HCT116 (cell line): ENCODE measurements at regions not wholly inside any gene's neighbourhood (a gene's known extent, or its start where the extent isn't known, plus 50 kb on each side); places are given as distances from the start of the nearest gene placed in this dataset.

Experiments
- ATAC-seq: fragments of 200-7000 bp; cut with Tn5 transposase; 2 replicates; pipeline ENCODE4 v1.9.1; 2020; ENCODE audit warnings: mild to moderate bottlenecking, moderate library complexity
- BruUV-seq: library from RNA; stranded (reverse); fragments of 400-500 nt; replicated peaks from 2 replicates; lab custom pipeline; 2021; lab: Mats Ljungman, UMichigan
- CTCF ChIA-PET: fragments of 300-600 bp; sonication (Branson Sonifier 250); formaldehyde crosslinking; loops from one replicate; lab custom pipeline; 2021; ENCODE audit warnings: antibody characterized with exemption; lab: Charles Lee
- POLR2A ChIA-PET: fragments of 300-600, 350-600 bp; sonication (Branson Sonifier 250); formaldehyde crosslinking; loops from one replicate; lab custom pipeline; 2021; ENCODE audit warnings: antibody characterized with exemption; lab: Charles Lee
- RAD21 ChIA-PET, 2 experiments: fragments of 300-600 bp; sonication (Branson Sonifier 250); formaldehyde crosslinking; loops; one replicate each; lab custom pipeline; 2023; ENCODE audit warnings: low total read pairs in 2 of 2; ENCODE audit not compliant: uncharacterized antibody in 2 of 2, unreplicated experiment in 2 of 2, low non-redundant PET in 1 of 2; lab: Charles Lee
- DNase-seq: peaks from one replicate; pipeline ENCODE4 v3.0.0-alpha.2; 2010; ENCODE audit warnings: low read depth, low spot score
- H2AFZ ChIP-seq: fragments of 200-600 bp; shearing (Covaris generic), sonication (generic); 2 replicates; pipeline ENCODE4 v1.6.1; 2017; ENCODE audit warnings: low read depth, mixed run types, mixed read lengths, antibody characterized with exemption, low read length; ENCODE audit not compliant: poor library complexity, severe bottlenecking
- H3K27ac ChIP-seq: 2 replicates; pipeline ENCODE4 v1.5.1; 2012; ENCODE audit warnings: low read depth, low read length
- H3K27me3 ChIP-seq: fragments of 200-600 bp; sonication (generic); 2 replicates; pipeline ENCODE4 v1.6.1; 2016; ENCODE audit warnings: mixed run types, low read length, mixed read lengths; ENCODE audit not compliant: insufficient read depth
- H3K36me3 ChIP-seq, 2 experiments: fragments of 200-500 bp in 1 of 2; fragments of 200-600 bp in 1 of 2; sonication (Bioruptor generic) in 1 of 2; sonication (generic) in 1 of 2; 2 replicates each; pipeline versions ENCODE4 v1.5.1 to v1.6.1; 2014 to 2016; ENCODE audit warnings: low read length in 2 of 2, inconsistent platforms in 1 of 2, mixed read lengths in 1 of 2, mixed run types in 1 of 2; ENCODE audit not compliant: insufficient read depth in 2 of 2, control insufficient read depth in 1 of 2
- H3K4me1 ChIP-seq, 2 experiments: fragments of 200-600 bp in 1 of 2; sonication (generic) in 1 of 2; 2 replicates each; pipeline versions ENCODE4 v1.5.1 to v1.6.1; 2012 to 2017; ENCODE audit warnings: low read length in 2 of 2, inconsistent platforms in 1 of 2, mild to moderate bottlenecking in 1 of 2, mixed read lengths in 1 of 2, mixed run types in 1 of 2, moderate library complexity in 1 of 2; ENCODE audit not compliant: insufficient read depth in 2 of 2, control insufficient read depth in 1 of 2
- H3K4me2 ChIP-seq: fragments of 200-600 bp; sonication (generic); 2 replicates; pipeline ENCODE4 v1.6.1; 2017; ENCODE audit warnings: mixed run types, low read length, mixed read lengths
- H3K4me3 ChIP-seq, 2 experiments: fragments of 200-600 bp in 1 of 2; sonication (generic) in 1 of 2; replicated peaks in 1 of 2; 2 replicates each; pipeline ENCODE4 v1.5.1; 2011 to 2016; ENCODE audit warnings: low read length in 2 of 2, control low read depth in 1 of 2, low read depth in 1 of 2, mild to moderate bottlenecking in 1 of 2, mixed read lengths in 1 of 2, mixed run types in 1 of 2
- H3K79me2 ChIP-seq: fragments of 200-600 bp; sonication (generic); 2 replicates; pipeline ENCODE4 v1.6.1; 2017; ENCODE audit warnings: mild to moderate bottlenecking, mixed run types, low read length, moderate library complexity, mixed read lengths; ENCODE audit not compliant: insufficient read depth
- H3K9ac ChIP-seq: fragments of 200-600 bp; sonication (generic); 2 replicates; pipeline ENCODE4 v1.6.1; 2016; ENCODE audit warnings: low read length, mixed read lengths
- H3K9me2 ChIP-seq: fragments of 200-600 bp; sonication (generic), shearing (Covaris generic); 2 replicates; pipeline ENCODE4 v1.6.1; 2017; ENCODE audit warnings: mixed run types, mild to moderate bottlenecking, moderate library complexity; ENCODE audit not compliant: insufficient read depth
- H3K9me3 ChIP-seq, 2 experiments: fragments of 200-500 bp in 1 of 2; fragments of 200-600 bp in 1 of 2; sonication (Bioruptor generic) in 1 of 2; sonication (generic) in 1 of 2; 2 replicates each; pipeline ENCODE4 v1.6.1; 2014 to 2017; ENCODE audit warnings: low read length in 2 of 2, mixed read lengths in 2 of 2, inconsistent platforms in 1 of 2, low read depth in 1 of 2, mild to moderate bottlenecking in 1 of 2, mixed run types in 1 of 2, moderate library complexity in 1 of 2; ENCODE audit not compliant: control insufficient read depth in 1 of 2, insufficient read depth in 1 of 2
- H4K20me1 ChIP-seq: fragments of 200-600 bp; sonication (generic), shearing (Covaris generic); 2 replicates; pipeline ENCODE4 v1.6.1; 2017; ENCODE audit warnings: mixed run types, mild to moderate bottlenecking, moderate library complexity; ENCODE audit not compliant: insufficient read depth
- CBX3 ChIP-seq: IDR thresholded peaks from 2 replicates; pipeline ENCODE4 v1.6.1; 2012; ENCODE audit warnings: low read depth
- CEBPB ChIP-seq: IDR thresholded peaks from 2 replicates; pipeline ENCODE4 v1.6.1; 2012; ENCODE audit warnings: low read depth
- EGR1 ChIP-seq: IDR thresholded peaks from 2 replicates; pipeline ENCODE4 v1.6.1; 2012; ENCODE audit warnings: low read depth
- EZH2phosphoT487 ChIP-seq: fragments of 200-600 bp; IDR thresholded peaks from 2 replicates; pipeline ENCODE4 v1.6.1; 2018; ENCODE audit warnings: antibody characterized with exemption, borderline replicate concordance
- FOSL1 ChIP-seq: IDR thresholded peaks from 2 replicates; pipeline ENCODE4 v1.6.1; 2012; ENCODE audit warnings: low read depth
- POLR2A ChIP-seq: IDR thresholded peaks from 2 replicates; pipeline ENCODE4 v1.7.0; 2011; ENCODE audit warnings: borderline replicate concordance; ENCODE audit not compliant: insufficient read depth, insufficient read length; ENCODE audit errors: extremely low read depth
- RAD21 ChIP-seq: IDR thresholded peaks from 2 replicates; pipeline ENCODE4 v1.6.1; 2012; ENCODE audit warnings: low read depth, mild to moderate bottlenecking
- SIN3A ChIP-seq: IDR thresholded peaks from 2 replicates; pipeline ENCODE4 v1.6.1; 2012; ENCODE audit warnings: low read depth
- SP1 ChIP-seq: IDR thresholded peaks from 2 replicates; pipeline ENCODE4 v1.6.1; 2012; ENCODE audit warnings: low read depth
- SRF ChIP-seq: IDR thresholded peaks from 2 replicates; pipeline ENCODE4 v1.6.1; 2012; ENCODE audit warnings: low read depth
- TCF7L2 ChIP-seq: IDR thresholded peaks from 2 replicates; pipeline ENCODE4 v1.7.0; 2011; ENCODE audit warnings: borderline replicate concordance, inconsistent platforms; ENCODE audit not compliant: insufficient read depth, insufficient read length; ENCODE audit errors: extremely low read depth
- YY1 ChIP-seq: IDR thresholded peaks from 2 replicates; pipeline ENCODE4 v1.6.1; 2011; ENCODE audit warnings: low read length, low read depth, moderate library complexity, mild to moderate bottlenecking; ENCODE audit not compliant: insufficient replicate concordance; ENCODE audit errors: extremely low read depth
- ZNF274 ChIP-seq: fragments of 200-500 bp; sonication (Bioruptor generic); IDR thresholded peaks from 2 replicates; pipeline ENCODE4 v1.6.1; 2014; ENCODE audit warnings: mild to moderate bottlenecking, low read depth, low read length, inconsistent platforms
- intact Hi-C: fragments of 100-400 bp; cut with micrococcal nuclease; formaldehyde crosslinking; loops from 2 replicates; pipeline ENCODE4 v1.10.0; 2022
- TF ChIP-seq, protein P1 (sequence below), 3 experiments: fragments of 200-600 bp in 1 of 3; sonication (generic) in 1 of 3; IDR thresholded peaks in 2 of 3; conservative IDR thresholded peaks in 1 of 3; 2 replicates each; pipeline ENCODE4 v1.5.1; 2012 to 2017; ENCODE audit warnings: low read depth in 2 of 3, low read length in 2 of 3, antibody characterized with exemption in 1 of 3, borderline replicate concordance in 1 of 3, control low read depth in 1 of 3, mild to moderate bottlenecking in 1 of 3, mixed read lengths in 1 of 3, mixed run types in 1 of 3, moderate library complexity in 1 of 3; ENCODE audit not compliant: insufficient read depth in 1 of 3
- TF ChIP-seq, protein P2 (sequence below): IDR thresholded peaks from 2 replicates; pipeline ENCODE4 v1.6.1; 2012
- TF ChIP-seq, protein P3 (sequence below): IDR thresholded peaks from 2 replicates; pipeline ENCODE4 v1.6.1; 2012

DNA sequence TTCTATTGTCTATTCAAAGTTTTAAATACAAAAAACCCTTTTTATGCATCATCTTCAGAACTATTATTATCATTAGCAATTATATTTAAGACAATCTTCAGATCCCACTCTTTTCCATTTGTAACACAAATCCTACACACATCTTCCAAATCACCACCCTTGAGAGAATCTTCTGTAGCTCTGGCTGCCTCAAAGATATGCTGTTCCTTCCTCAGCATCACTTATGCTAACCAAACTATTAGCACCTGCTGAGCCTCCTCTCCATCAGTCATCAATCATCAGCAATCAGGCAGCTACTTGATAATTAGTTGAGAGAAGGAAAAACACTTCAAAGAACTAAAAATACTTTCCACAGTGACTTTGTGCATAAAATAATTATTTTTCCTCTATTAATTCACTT, 1082.2 kb downstream of the C4orf33 start:
- Histone ChIP-seq H2AFZ (no peak overlapping the region), H3K9ac (no peak overlapping the region), H3K27me3 (no peaks in the 10 kb centered on the region), H3K27ac (no peak overlapping the region), H3K9me3 (no peaks in the 10 kb centered on the region), H3K79me2 (no peaks in the 10 kb centered on the region), H3K9me2 (no peaks in the 10 kb centered on the region), H3K4me3 (no peak overlapping the region), H4K20me1 (no peaks in the 10 kb centered on the region), H3K36me3 (no peaks in the 10 kb centered on the region), H3K4me1 (no peaks in the 10 kb centered on the region), H3K4me2 (no peak overlapping the region)
- ATAC-seq (no peak), DNase-seq (no peak)
- no TSS peak for BruUV-seq
- CTCF ChIA-PET = no interaction called here
- TF ChIP-seq, protein P1, sequence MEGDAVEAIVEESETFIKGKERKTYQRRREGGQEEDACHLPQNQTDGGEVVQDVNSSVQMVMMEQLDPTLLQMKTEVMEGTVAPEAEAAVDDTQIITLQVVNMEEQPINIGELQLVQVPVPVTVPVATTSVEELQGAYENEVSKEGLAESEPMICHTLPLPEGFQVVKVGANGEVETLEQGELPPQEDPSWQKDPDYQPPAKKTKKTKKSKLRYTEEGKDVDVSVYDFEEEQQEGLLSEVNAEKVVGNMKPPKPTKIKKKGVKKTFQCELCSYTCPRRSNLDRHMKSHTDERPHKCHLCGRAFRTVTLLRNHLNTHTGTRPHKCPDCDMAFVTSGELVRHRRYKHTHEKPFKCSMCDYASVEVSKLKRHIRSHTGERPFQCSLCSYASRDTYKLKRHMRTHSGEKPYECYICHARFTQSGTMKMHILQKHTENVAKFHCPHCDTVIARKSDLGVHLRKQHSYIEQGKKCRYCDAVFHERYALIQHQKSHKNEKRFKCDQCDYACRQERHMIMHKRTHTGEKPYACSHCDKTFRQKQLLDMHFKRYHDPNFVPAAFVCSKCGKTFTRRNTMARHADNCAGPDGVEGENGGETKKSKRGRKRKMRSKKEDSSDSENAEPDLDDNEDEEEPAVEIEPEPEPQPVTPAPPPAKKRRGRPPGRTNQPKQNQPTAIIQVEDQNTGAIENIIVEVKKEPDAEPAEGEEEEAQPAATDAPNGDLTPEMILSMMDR (IDR thresholded peaks at IDR 0.05 in 2 of 3, conservative IDR thresholded peaks at IDR 0.05 in 1 of 3; ENCODE audit: borderline replicate concordance in 1 of 3, insufficient read depth in 1 of 3, low read depth in 2 of 3, low read length in 2 of 3) = no peak
- no peak for TF ChIP-seq CEBPB
- TF ChIP-seq POLR2A = no peak
- TF ChIP-seq SRF = no peak
- no peak for TF ChIP-seq RAD21
- intact Hi-C loops = no loop called here
- RAD21 ChIA-PET = no interaction called here
- POLR2A ChIA-PET = no interaction called here

DNA sequence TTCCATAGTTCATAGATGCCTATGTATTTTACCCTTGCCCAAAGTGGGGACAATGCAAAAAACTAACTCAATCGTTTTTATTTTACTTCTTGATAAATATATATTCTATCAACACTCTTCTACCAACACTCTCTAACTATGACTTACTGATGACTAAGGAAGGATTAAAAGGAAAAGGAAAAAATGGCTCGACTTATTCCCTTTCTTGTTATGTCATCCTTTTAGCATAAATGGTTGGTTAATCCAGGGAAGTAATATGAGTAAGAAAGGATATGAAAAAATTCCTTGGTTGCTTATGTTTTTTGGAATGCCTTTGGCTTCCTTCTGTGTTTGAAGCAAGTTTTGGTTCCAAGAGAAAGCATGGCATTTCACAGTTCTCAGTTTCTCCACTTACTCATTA, 1087.1 kb downstream of the C4orf33 start:
- Histone ChIP-seq H3K79me2 (no peaks in the 10 kb centered on the region), H3K9ac (no peak overlapping the region), H3K9me3 (no peaks in the 10 kb centered on the region), H3K4me1 (no peaks in the 10 kb centered on the region), H3K4me3 (no peak overlapping the region), H3K36me3 (no peaks in the 10 kb centered on the region), H2AFZ (no peak overlapping the region), H3K27me3 (no peaks in the 10 kb centered on the region), H3K9me2 (no peaks in the 10 kb centered on the region), H3K4me2 (no peak overlapping the region), H4K20me1 (no peaks in the 10 kb centered on the region), H3K27ac (no peak overlapping the region)
- intact Hi-C loops = loop anchor here (10.0 kb wide), 1 partner anchor 232 kb away; no protein-coding TSS in a partner anchor
- RAD21 ChIA-PET = no interaction called here
- CTCF ChIA-PET = no interaction called here
- no TSS peak for BruUV-seq
- DNase-seq = no peak
- TF ChIP-seq POLR2A = no peak
- no peak for TF ChIP-seq EZH2phosphoT487
- no peak for TF ChIP-seq YY1
- TF ChIP-seq CBX3 = no peak
- TF ChIP-seq, protein P2, sequence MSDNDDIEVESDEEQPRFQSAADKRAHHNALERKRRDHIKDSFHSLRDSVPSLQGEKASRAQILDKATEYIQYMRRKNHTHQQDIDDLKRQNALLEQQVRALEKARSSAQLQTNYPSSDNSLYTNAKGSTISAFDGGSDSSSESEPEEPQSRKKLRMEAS = no peak
- TF ChIP-seq RAD21 = no peak
- no peak for TF ChIP-seq FOSL1
- no peak for TF ChIP-seq ZNF274
- no peak for TF ChIP-seq SP1
- TF ChIP-seq, protein P3, sequence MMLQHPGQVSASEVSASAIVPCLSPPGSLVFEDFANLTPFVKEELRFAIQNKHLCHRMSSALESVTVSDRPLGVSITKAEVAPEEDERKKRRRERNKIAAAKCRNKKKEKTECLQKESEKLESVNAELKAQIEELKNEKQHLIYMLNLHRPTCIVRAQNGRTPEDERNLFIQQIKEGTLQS = no peak
- TF ChIP-seq CEBPB = no peak
- no peak for TF ChIP-seq TCF7L2
- TF ChIP-seq SIN3A = no peak
- TF ChIP-seq EGR1 = no peak
- POLR2A ChIA-PET = no interaction called here
- no peak for ATAC-seq
